ENCODE measurements at regions not wholly inside any gene's neighbourhood (a gene's known extent, or its start where the extent isn't known, plus 50 kb on each side); places are given as distances from the start of the nearest gene placed in this dataset.

DNA sequence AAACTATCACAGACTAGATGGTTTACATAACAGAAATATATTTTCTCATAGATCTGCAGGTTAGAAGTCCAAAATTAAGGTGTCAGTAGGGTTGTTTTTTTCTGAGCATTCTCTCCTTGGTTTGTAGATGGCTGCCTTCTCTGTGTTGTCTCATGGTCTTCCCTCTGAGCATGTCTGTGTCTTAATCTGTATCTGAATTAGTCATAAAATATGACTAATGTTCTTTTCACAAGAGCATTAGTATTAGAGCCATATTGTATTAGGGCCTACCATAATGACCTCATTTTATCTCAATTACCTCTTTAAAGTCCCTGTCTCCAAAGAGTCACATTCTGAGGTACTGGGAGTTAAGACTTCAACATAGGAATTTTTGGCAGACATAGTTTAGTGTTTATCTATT is 77.2 kb upstream of the OBI1 start:
- no peaks in the 10 kb centered on the region for H3K4me1 Mint-ChIP-seq
- intact Hi-C loops (cut with micrococcal nuclease), result no loop called here
- H3K4me3 ChIP-seq (ENCODE audit: control extremely low read depth in 1 of 5, extremely low read depth in 1 of 5, insufficient read depth in 1 of 5, low read depth in 2 of 5, low read length in 4 of 5), result no peak overlapping the region
- H3K27ac ChIP-seq (ENCODE audit: low read length in 2 of 2), result no peak overlapping the region
- DNase-seq (no peak), ATAC-seq (ENCODE audit: low read depth) (no peak)
- H3K27me3 Mint-ChIP-seq, result peaks cover 6% of the 10 kb centered on the region
- H3K79me2 ChIP-seq (ENCODE audit: control insufficient read depth, insufficient read depth, low read length), result no peaks in the 10 kb centered on the region
- no peak overlapping the region for H3K9ac ChIP-seq (ENCODE audit: low read length)
- no peak overlapping the region for H2AFZ ChIP-seq (ENCODE audit: insufficient read depth, low read depth, low read length, poor library complexity, severe bottlenecking)
- H3K9me3 Mint-ChIP-seq (ENCODE audit: insufficient read depth), result no peaks in the 10 kb centered on the region
- no peak overlapping the region for H3K27ac Mint-ChIP-seq
- no peaks in the 10 kb centered on the region for H3K36me3 ChIP-seq (replicated peaks in 1 of 2; ENCODE audit: control extremely low read depth in 1 of 2, control insufficient read depth in 1 of 2, extremely low read depth in 1 of 2, insufficient read depth in 2 of 2, low read length in 1 of 2)
- H3K4me2 ChIP-seq (replicated peaks; ENCODE audit: low read depth, low read length, poor library complexity, severe bottlenecking), result no peak overlapping the region
- H3K27me3 ChIP-seq (replicated peaks in 1 of 4; ENCODE audit: control extremely low read depth in 1 of 4, control insufficient read depth in 3 of 4, insufficient read depth in 4 of 4, low read length in 3 of 4), result no peaks in the 10 kb centered on the region
- POLR2A ChIA-PET, result no interaction called here
- no peaks in the 10 kb centered on the region for H4K20me1 ChIP-seq (ENCODE audit: control insufficient read depth, insufficient read depth, low read length, poor library complexity, severe bottlenecking)
- no peaks in the 10 kb centered on the region for H3K9me3 ChIP-seq (ENCODE audit: control extremely low read depth in 1 of 3, control insufficient read depth in 2 of 3, insufficient read depth in 1 of 3, low read length in 2 of 3)
- no peak for TF ChIP-seq EZH2 (IDR thresholded peaks at IDR 0.05; ENCODE audit: borderline replicate concordance, insufficient read depth, low read depth, low read length, poor library complexity, severe bottlenecking)
- TF ChIP-seq, protein P1, sequence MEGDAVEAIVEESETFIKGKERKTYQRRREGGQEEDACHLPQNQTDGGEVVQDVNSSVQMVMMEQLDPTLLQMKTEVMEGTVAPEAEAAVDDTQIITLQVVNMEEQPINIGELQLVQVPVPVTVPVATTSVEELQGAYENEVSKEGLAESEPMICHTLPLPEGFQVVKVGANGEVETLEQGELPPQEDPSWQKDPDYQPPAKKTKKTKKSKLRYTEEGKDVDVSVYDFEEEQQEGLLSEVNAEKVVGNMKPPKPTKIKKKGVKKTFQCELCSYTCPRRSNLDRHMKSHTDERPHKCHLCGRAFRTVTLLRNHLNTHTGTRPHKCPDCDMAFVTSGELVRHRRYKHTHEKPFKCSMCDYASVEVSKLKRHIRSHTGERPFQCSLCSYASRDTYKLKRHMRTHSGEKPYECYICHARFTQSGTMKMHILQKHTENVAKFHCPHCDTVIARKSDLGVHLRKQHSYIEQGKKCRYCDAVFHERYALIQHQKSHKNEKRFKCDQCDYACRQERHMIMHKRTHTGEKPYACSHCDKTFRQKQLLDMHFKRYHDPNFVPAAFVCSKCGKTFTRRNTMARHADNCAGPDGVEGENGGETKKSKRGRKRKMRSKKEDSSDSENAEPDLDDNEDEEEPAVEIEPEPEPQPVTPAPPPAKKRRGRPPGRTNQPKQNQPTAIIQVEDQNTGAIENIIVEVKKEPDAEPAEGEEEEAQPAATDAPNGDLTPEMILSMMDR (IDR thresholded peaks at IDR 0.05), result no peak
- H3K4me1 ChIP-seq (ENCODE audit: control insufficient read depth in 2 of 2, insufficient read depth in 2 of 2, low read length in 2 of 2), result no peaks in the 10 kb centered on the region
- H3K4me3 Mint-ChIP-seq, result no peak overlapping the region
- CTCF ChIA-PET, result no interaction called here

DNA sequence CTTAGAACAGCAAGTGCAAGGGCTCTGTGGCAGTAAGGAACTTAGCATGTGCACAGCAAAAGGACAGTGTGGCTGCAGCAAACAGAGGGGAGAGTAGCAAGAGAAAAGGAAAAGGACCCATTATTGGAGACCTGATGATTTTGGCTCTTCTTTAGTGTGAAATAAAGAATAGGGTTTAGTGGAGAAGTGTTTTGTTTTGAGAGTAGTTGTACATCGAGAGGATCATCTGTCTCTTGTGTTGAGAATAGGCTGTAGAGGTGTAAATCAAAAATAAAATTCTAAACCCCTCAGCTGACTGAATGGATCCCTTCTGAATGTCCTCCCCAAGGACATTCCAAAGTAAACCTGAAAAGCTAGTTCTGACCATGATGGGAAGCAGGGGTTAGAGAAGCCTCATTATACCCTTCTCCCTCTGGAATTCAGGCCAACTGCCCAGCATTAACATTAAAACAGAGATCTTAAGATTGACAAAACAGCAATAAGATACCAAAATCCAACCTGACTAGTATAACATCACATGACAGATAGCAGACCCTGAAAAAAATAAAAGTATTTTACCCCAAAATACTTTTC is 73.6 kb upstream of the OBI1 start:
- Histone ChIP-seq H2AFZ (ENCODE audit: insufficient read depth, low read depth, low read length, poor library complexity, severe bottlenecking) (no peak overlapping the region), H3K36me3 (replicated peaks in 1 of 2; ENCODE audit: control extremely low read depth in 1 of 2, control insufficient read depth in 1 of 2, extremely low read depth in 1 of 2, insufficient read depth in 2 of 2, low read length in 1 of 2) (no peaks in the 10 kb centered on the region), H3K9me3 (ENCODE audit: control extremely low read depth in 1 of 3, control insufficient read depth in 2 of 3, insufficient read depth in 1 of 3, low read length in 2 of 3) (no peaks in the 10 kb centered on the region), H4K20me1 (ENCODE audit: control insufficient read depth, insufficient read depth, low read length, poor library complexity, severe bottlenecking) (no peaks in the 10 kb centered on the region), H3K4me1 (ENCODE audit: control insufficient read depth in 2 of 2, insufficient read depth in 2 of 2, low read length in 2 of 2) (no peaks in the 10 kb centered on the region), H3K9ac (ENCODE audit: low read length) (no peak overlapping the region), H3K4me2 (replicated peaks; ENCODE audit: low read depth, low read length, poor library complexity, severe bottlenecking) (no peak overlapping the region), H3K4me3 (ENCODE audit: control extremely low read depth in 1 of 5, extremely low read depth in 1 of 5, insufficient read depth in 1 of 5, low read depth in 2 of 5, low read length in 4 of 5) (no peak overlapping the region), H3K79me2 (ENCODE audit: control insufficient read depth, insufficient read depth, low read length) (no peaks in the 10 kb centered on the region), H3K27me3 (replicated peaks in 1 of 4; ENCODE audit: control extremely low read depth in 1 of 4, control insufficient read depth in 3 of 4, insufficient read depth in 4 of 4, low read length in 3 of 4) (no peaks in the 10 kb centered on the region), H3K27ac (ENCODE audit: low read length in 2 of 2) (no peak overlapping the region)
- intact Hi-C loops (cut with micrococcal nuclease), result no loop called here
- H3K27ac Mint-ChIP-seq, result no peak overlapping the region
- peaks cover 14% of the 10 kb centered on the region for H3K27me3 Mint-ChIP-seq
- DNase-seq (no peak), ATAC-seq (ENCODE audit: low read depth) (no peak)
- no peak overlapping the region for H3K4me3 Mint-ChIP-seq
- POLR2A ChIA-PET, result no interaction called here
- WGBS (ENCODE audit: insufficient coverage), result no CpG with 5 or more reads among the region's 1 CpG
- CTCF ChIA-PET, result no interaction called here
- no peak for TF ChIP-seq EZH2 (IDR thresholded peaks at IDR 0.05; ENCODE audit: borderline replicate concordance, insufficient read depth, low read depth, low read length, poor library complexity, severe bottlenecking)
- TF ChIP-seq, protein P1 (IDR thresholded peaks at IDR 0.05), result no peak
- no peaks in the 10 kb centered on the region for H3K9me3 Mint-ChIP-seq (ENCODE audit: insufficient read depth)
- no peaks in the 10 kb centered on the region for H3K4me1 Mint-ChIP-seq
